Tibial nerve (tissue), 4 donors: ENCODE measurements at regions not wholly inside any gene's neighbourhood (a gene's known extent, or its start where the extent isn't known, plus 50 kb on each side); places are given as distances from the start of the nearest gene placed in this dataset.

Experiments
- DNase-seq, 2 donors: peaks; one replicate each; pipeline ENCODE4 v3.0.0-alpha.2; 2019; ENCODE audit warnings: low spot score in 2 of 2
- H3K27ac ChIP-seq, 4 donors: fragments of 200-600 bp; sonication (generic) in 3 of 4; one replicate each; pipeline ENCODE4 v1.5.1; 2017 to 2019; ENCODE audit warnings: mild to moderate bottlenecking in 1 of 4
- H3K27me3 ChIP-seq, 2 donors: fragments of 200-600 bp; sonication (generic) in 1 of 2; one replicate each; pipeline versions ENCODE4 v1.5.1 to v1.6.0; 2017 to 2019
- H3K36me3 ChIP-seq, 3 donors: fragments of 200-600 bp; sonication (generic); one replicate each; pipeline ENCODE4 v1.5.1; 2018 to 2019
- H3K4me1 ChIP-seq, 4 donors: fragments of 200-600 bp; sonication (generic) in 3 of 4; one replicate each; pipeline ENCODE4 v1.5.1; 2017 to 2019
- H3K4me3 ChIP-seq, 4 donors: fragments of 200-600 bp; sonication (generic) in 3 of 4; one replicate each; pipeline ENCODE4 v1.5.1; 2017 to 2019; ENCODE audit warnings: mild to moderate bottlenecking in 1 of 4, moderate library complexity in 1 of 4
- H3K9me3 ChIP-seq, 4 donors: fragments of 200-600 bp; sonication (generic) in 3 of 4; one replicate each; pipeline ENCODE4 v1.5.1; 2017 to 2019
- CTCF ChIP-seq, 5 experiments: fragments of 200-600 bp in 3 of 5; fragments of 450-650 bp in 2 of 5; sonication (generic) in 3 of 5; IDR thresholded peaks; one replicate each; pipeline ENCODE4 v1.5.1; 2016 to 2019; ENCODE audit warnings: antibody characterized with exemption in 5 of 5, mild to moderate bottlenecking in 3 of 5, moderate library complexity in 2 of 5
- EP300 ChIP-seq, 2 donors: sonication (generic); formaldehyde crosslinking; IDR thresholded peaks; one replicate each; pipeline ENCODE4 v1.6.1; 2017; ENCODE audit warnings: antibody characterized with exemption in 2 of 2, mild to moderate bottlenecking in 1 of 2
- POLR2A ChIP-seq, 2 donors: fragments of 450-650 bp; IDR thresholded peaks; one replicate each; pipeline ENCODE4 v1.6.1; 2017; ENCODE audit warnings: antibody characterized with exemption in 2 of 2, mild to moderate bottlenecking in 2 of 2, moderate library complexity in 2 of 2
- WGBS, 2 donors: methylation state at CpG; one replicate each; pipeline ENCODE4 v1.1.5; 2018; 5-methylcytosine and 5-hydroxymethylcytosine counted together

DNA sequence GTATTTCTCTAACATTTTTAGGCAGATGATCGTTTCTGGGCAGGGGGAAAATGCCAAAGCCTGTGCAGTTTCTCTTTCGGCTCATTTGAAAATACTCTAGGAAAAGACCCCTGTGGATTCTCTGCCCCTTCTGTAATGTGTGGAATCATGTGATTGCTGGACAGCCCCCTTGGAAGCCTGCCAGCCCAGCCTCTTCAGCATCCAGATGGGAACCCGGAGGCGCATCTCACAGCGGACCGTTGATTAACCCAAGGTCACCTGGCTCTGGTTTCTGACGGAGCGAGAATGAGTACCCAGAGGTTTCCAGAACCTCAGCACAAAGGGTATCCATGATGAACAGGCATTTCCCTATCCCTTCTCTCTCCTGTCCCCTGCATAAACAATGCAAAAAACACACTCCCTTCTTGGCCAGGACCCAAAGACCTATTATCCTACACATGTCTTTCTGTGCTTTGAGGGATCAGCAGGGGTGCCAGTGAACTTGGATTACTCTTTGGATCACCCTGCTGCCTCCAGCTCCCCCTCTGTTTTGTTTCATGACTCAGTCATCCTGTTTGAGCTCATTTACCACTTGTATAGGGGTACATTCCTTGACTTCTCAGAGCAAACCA, 957.1 kb upstream of the RBFOX1 start:
- 6 to 19% methylated on average over 8 of the region's 8 CpGs for WGBS, 2 donors

DNA sequence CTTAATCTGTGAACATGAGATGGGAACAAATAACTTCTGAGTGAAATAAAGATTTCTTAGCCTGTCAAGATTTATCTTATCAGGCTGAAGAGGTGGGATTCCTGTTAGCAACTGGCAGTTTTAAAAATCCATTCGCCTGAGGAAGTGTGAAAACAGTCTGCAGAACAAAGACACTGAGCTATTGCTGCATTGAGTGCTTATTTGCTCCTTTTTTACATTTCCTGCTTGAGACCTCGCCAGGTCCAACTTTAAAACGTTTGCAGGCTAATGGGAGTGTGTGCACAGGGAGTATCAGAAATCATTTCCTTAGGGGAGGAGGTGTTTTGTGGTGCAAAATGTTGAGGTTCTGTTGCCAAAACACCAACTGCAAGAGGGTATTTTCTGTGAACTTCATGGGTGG, 957.8 kb upstream of the RBFOX1 start:
- Histone ChIP-seq H3K4me3 (no peak overlapping the region), H3K9me3 (peaks cover 0 to 4% (median 0%) of the 10 kb centered on the region in 4 donors), H3K4me1 (no peaks in the 10 kb centered on the region), H3K27me3 (no peaks in the 10 kb centered on the region), H3K36me3 (no peaks in the 10 kb centered on the region), H3K27ac (no peak overlapping the region)
- TF ChIP-seq CTCF (IDR thresholded peaks at IDR 0.05) (no peak), POLR2A (IDR thresholded peaks at IDR 0.05) (no peak), EP300 (IDR thresholded peaks at IDR 0.05) (no peak)
- DNase-seq = no peak
- WGBS, 2 donors = 20 to 25% methylated on average over 3 of the region's 3 CpGs

More for the DNA sequence above, 957.1 kb upstream of the RBFOX1 start:
- Histone ChIP-seq H3K4me1 (no peaks in the 10 kb centered on the region), H3K36me3 (no peaks in the 10 kb centered on the region), H3K27ac (no peak overlapping the region), H3K9me3 (peaks cover 0 to 2% (median 0%) of the 10 kb centered on the region in 4 donors), H3K4me3 (no peak overlapping the region), H3K27me3 (no peaks in the 10 kb centered on the region)
- DNase-seq = no peak
- no peak for TF ChIP-seq EP300 (IDR thresholded peaks at IDR 0.05)
- no peak for TF ChIP-seq CTCF (IDR thresholded peaks at IDR 0.05)
- TF ChIP-seq POLR2A (IDR thresholded peaks at IDR 0.05) = no peak

- no peak overlapping the region for H3K4me3 ChIP-seq
- 83 to 84% methylated on average over 3 of the region's 3 CpGs for WGBS, 2 donors
- H3K9me3 ChIP-seq = no peaks in the 10 kb centered on the region
- DNase-seq = no peak
- no peaks in the 10 kb centered on the region for H3K27me3 ChIP-seq
- no peaks in the 10 kb centered on the region for H3K36me3 ChIP-seq
- TF ChIP-seq POLR2A (IDR thresholded peaks at IDR 0.05) (no peak), EP300 (IDR thresholded peaks at IDR 0.05) (no peak), CTCF (IDR thresholded peaks at IDR 0.05) (no peak)
- H3K27ac ChIP-seq = no peak overlapping the region
- no peaks in the 10 kb centered on the region for H3K4me1 ChIP-seq
Measured at GRCh38 chr16:6364846-6365245, 967.8 kb upstream of the RBFOX1 start.

- Histone ChIP-seq H3K27ac (no peak overlapping the region), H3K4me3 (no peak overlapping the region), H3K4me1 (no peaks in the 10 kb centered on the region), H3K27me3 (no peaks in the 10 kb centered on the region), H3K36me3 (no peaks in the 10 kb centered on the region), H3K9me3 (no peaks in the 10 kb centered on the region)
- TF ChIP-seq EP300 (IDR thresholded peaks at IDR 0.05) (no peak), CTCF (IDR thresholded peaks at IDR 0.05) (no peak), POLR2A (IDR thresholded peaks at IDR 0.05) (no peak)
- DNase-seq = no peak
- 69 to 73% methylated on average over 6 of the region's 6 CpGs for WGBS, 2 donors
Measured at GRCh38 chr16:6363896-6364607, 968.6 kb upstream of the RBFOX1 start.

GRCh38 chr16:6363396-6363795, 969.2 kb upstream of the RBFOX1 start:
- Histone ChIP-seq H3K4me3 (no peak overlapping the region), H3K9me3 (no peaks in the 10 kb centered on the region), H3K27ac (no peak overlapping the region), H3K27me3 (no peaks in the 10 kb centered on the region), H3K4me1 (no peaks in the 10 kb centered on the region), H3K36me3 (no peaks in the 10 kb centered on the region)
- no peak for DNase-seq
- WGBS, 2 donors = 89 to 91% methylated on average over 11 of the region's 11 CpGs
- TF ChIP-seq EP300 (IDR thresholded peaks at IDR 0.05) = no peak
- TF ChIP-seq CTCF (IDR thresholded peaks at IDR 0.05) = no peak
- TF ChIP-seq POLR2A (IDR thresholded peaks at IDR 0.05) = no peak
